K562 (cell line): ENCODE measurements at regions not wholly inside any gene's neighbourhood (a gene's known extent, or its start where the extent isn't known, plus 50 kb on each side); places are given as distances from the start of the nearest gene placed in this dataset.
A peak's percentile ranks its signal among the peaks of the same experiment; 100 is the strongest.

Source experiments
- ARID3B ChIP-seq: fragments of 250-450 bp; sonication (Bioruptor Pico); IDR thresholded peaks from 2 replicates; pipeline ENCODE4 v1.4.0; 2020; ENCODE audit warnings: borderline replicate concordance
- ARNT ChIP-seq, 2 experiments: fragments of 450-650 bp; IDR thresholded peaks; 2 replicates each; pipeline ENCODE4 v1.6.1; 2016; ENCODE audit warnings: mild to moderate bottlenecking in 1 of 2
- CCNT2 ChIP-seq: IDR thresholded peaks from 2 replicates; pipeline ENCODE4 v1.6.1; 2011; ENCODE audit warnings: borderline replicate concordance, low read depth, mild to moderate bottlenecking, moderate library complexity, mixed read lengths, low read length; ENCODE audit not compliant: insufficient read length; ENCODE audit errors: extremely low read depth
- GMEB1 ChIP-seq: fragments of 250-450 bp; sonication (Bioruptor Pico); IDR thresholded peaks from 2 replicates; pipeline ENCODE4 v1.4.0; 2020; ENCODE audit warnings: mild to moderate bottlenecking
- HDAC3 ChIP-seq: fragments of 450-650 bp; IDR thresholded peaks from 2 replicates; pipeline ENCODE4 v1.6.1; 2018; ENCODE audit warnings: borderline replicate concordance, mild to moderate bottlenecking, moderate library complexity; ENCODE audit not compliant: partially characterized antibody
- MEF2D ChIP-seq: conservative IDR thresholded peaks from 2 replicates; pipeline ENCODE4 v1.6.1; 2016; ENCODE audit warnings: low read depth, missing genetic modification characterization, missing compliant biosample characterization
- MTA1 ChIP-seq: fragments of 450-650 bp; IDR thresholded peaks from 2 replicates; pipeline ENCODE4 v1.6.1; 2017; ENCODE audit warnings: borderline replicate concordance
- NR2C2 ChIP-seq, 2 experiments: fragments of 200-800 bp in 1 of 2; sonication (Bioruptor generic) in 1 of 2; sonication (generic) in 1 of 2; formaldehyde crosslinking in 1 of 2; IDR thresholded peaks; 2 replicates each; pipeline versions ENCODE4 v1.6.1 to v1.8.0; 2016 to 2022; ENCODE audit warnings: mild to moderate bottlenecking in 1 of 2, missing compliant biosample characterization in 1 of 2, missing genetic modification characterization in 1 of 2, missing genetic modification reagents in 1 of 2
- POLR2H ChIP-seq: IDR thresholded peaks from 2 replicates; pipeline ENCODE4 v1.6.1; 2016; ENCODE audit warnings: missing genetic modification characterization, low read depth, mild to moderate bottlenecking, control low read depth, missing compliant biosample characterization, moderate library complexity
- SMARCB1 ChIP-seq: IDR thresholded peaks from 2 replicates; pipeline ENCODE4 v1.6.1; 2011; ENCODE audit warnings: improper control_type of control experiment, low read depth; ENCODE audit not compliant: insufficient read length
- ZNF239 ChIP-seq: fragments of 250-450 bp; sonication (Bioruptor Pico); IDR thresholded peaks from 2 replicates; pipeline ENCODE4 v1.4.0; 2020; ENCODE audit warnings: mild to moderate bottlenecking
- ZNF395 ChIP-seq: fragments of 200-800 bp; sonication (Bioruptor generic); IDR thresholded peaks from 2 replicates; pipeline ENCODE4 v1.6.1; 2017; ENCODE audit warnings: missing genetic modification characterization, missing compliant biosample characterization
- ZNF76 ChIP-seq: fragments of 250-450 bp; sonication (Bioruptor Pico); IDR thresholded peaks from 2 replicates; pipeline ENCODE4 v1.4.0; 2020; ENCODE audit warnings: mild to moderate bottlenecking, moderate library complexity, borderline replicate concordance
- ZNF764 ChIP-seq: fragments of 250-450 bp; sonication (Bioruptor Pico); IDR thresholded peaks from 2 replicates; pipeline ENCODE4 v1.4.0; 2020; ENCODE audit warnings: low read depth, mild to moderate bottlenecking, moderate library complexity
- TF ChIP-seq, protein P1 (sequence below): fragments of 450-650 bp; formaldehyde crosslinking; IDR thresholded peaks from 2 replicates; pipeline ENCODE4 v1.4.0; 2022; ENCODE audit warnings: missing genetic modification characterization
- TF ChIP-seq, protein P2 (sequence below): fragments of 450-650 bp; formaldehyde crosslinking; IDR thresholded peaks from 2 replicates; pipeline ENCODE4 v1.4.0; 2020; ENCODE audit warnings: mild to moderate bottlenecking, mixed read lengths
- TF ChIP-seq, protein P3 (sequence below): fragments of 450-650 bp; formaldehyde crosslinking; IDR thresholded peaks from 2 replicates; pipeline ENCODE4 v1.4.0; 2020; ENCODE audit warnings: mild to moderate bottlenecking, moderate library complexity

- no peak for TF ChIP-seq ARNT (IDR thresholded peaks at IDR 0.05)
- no peak for TF ChIP-seq ZNF395 (CRISPR knock-in tag)
- TF ChIP-seq MEF2D (tag): 0 out of 2 replicates have a peak, but pooled peaks have one; percentile 39
- TF ChIP-seq CCNT2: no peak
- no peak for TF ChIP-seq SMARCB1
- TF ChIP-seq POLR2H (tag): peak; percentile 10; the same call in 1 of the 2 replicates
- TF ChIP-seq NR2C2 (CRISPR knock-in tag; IDR thresholded peaks at IDR 0.05): no peak
- TF ChIP-seq NR2C2 (tag; IDR thresholded peaks at IDR 0.05): peak; percentile 46; the same call in 1 of the 2 replicates
- TF ChIP-seq GMEB1 (CRISPR knock-in tag): no peak; the same call in 1 of the 2 replicates
- TF ChIP-seq HDAC3: no peak
- TF ChIP-seq, protein P1, sequence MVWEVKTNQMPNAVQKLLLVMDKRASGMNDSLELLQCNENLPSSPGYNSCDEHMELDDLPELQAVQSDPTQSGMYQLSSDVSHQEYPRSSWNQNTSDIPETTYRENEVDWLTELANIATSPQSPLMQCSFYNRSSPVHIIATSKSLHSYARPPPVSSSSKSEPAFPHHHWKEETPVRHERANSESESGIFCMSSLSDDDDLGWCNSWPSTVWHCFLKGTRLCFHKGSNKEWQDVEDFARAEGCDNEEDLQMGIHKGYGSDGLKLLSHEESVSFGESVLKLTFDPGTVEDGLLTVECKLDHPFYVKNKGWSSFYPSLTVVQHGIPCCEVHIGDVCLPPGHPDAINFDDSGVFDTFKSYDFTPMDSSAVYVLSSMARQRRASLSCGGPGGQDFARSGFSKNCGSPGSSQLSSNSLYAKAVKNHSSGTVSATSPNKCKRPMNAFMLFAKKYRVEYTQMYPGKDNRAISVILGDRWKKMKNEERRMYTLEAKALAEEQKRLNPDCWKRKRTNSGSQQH (CRISPR knock-in tag): no peak
- TF ChIP-seq ZNF76 (CRISPR knock-in tag): peak; percentile 57; the same call in 1 of the 2 replicates
- no peak for TF ChIP-seq ZNF764 (CRISPR knock-in tag)
- TF ChIP-seq, protein P2, sequence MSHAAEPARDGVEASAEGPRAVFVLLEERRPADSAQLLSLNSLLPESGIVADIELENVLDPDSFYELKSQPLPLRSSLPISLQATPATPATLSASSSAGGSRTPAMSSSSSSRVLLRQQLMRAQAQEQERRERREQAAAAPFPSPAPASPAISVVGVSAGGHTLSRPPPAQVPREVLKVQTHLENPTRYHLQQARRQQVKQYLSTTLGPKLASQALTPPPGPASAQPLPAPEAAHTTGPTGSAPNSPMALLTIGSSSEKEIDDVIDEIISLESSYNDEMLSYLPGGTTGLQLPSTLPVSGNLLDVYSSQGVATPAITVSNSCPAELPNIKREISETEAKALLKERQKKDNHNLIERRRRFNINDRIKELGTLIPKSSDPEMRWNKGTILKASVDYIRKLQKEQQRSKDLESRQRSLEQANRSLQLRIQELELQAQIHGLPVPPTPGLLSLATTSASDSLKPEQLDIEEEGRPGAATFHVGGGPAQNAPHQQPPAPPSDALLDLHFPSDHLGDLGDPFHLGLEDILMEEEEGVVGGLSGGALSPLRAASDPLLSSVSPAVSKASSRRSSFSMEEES (CRISPR knock-in tag): no peak
- TF ChIP-seq MTA1: no peak
- peak; percentile 92; the same call in 1 of the 2 replicates for TF ChIP-seq ARID3B (CRISPR knock-in tag)
- TF ChIP-seq, protein P3, sequence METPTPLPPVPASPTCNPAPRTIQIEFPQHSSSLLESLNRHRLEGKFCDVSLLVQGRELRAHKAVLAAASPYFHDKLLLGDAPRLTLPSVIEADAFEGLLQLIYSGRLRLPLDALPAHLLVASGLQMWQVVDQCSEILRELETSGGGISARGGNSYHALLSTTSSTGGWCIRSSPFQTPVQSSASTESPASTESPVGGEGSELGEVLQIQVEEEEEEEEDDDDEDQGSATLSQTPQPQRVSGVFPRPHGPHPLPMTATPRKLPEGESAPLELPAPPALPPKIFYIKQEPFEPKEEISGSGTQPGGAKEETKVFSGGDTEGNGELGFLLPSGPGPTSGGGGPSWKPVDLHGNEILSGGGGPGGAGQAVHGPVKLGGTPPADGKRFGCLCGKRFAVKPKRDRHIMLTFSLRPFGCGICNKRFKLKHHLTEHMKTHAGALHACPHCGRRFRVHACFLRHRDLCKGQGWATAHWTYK: peak; percentile 91
- TF ChIP-seq ZNF239: peak; percentile 78
Observed at GRCh38 chr3:171977441-171977840, 61.9 kb upstream of the FNDC3B start (continued).
